Stimulated activated CD4-positive, alpha-beta T cell treated with anti-CD3 and anti-CD28 coated beads, Interleukin-2, amount 100 ng/mL, for 24 hours (primary cell): ENCODE measurements at regions not wholly inside any gene's neighbourhood (a gene's known extent, or its start where the extent isn't known, plus 50 kb on each side); places are given as distances from the start of the nearest gene placed in this dataset.
"Not testable (repeated sequence)": the region's sequence is repeated elsewhere in the genome, so short reads cannot be mapped to it uniquely, and the experiment has no call there.

Source experiments
- DNase-seq, 2 donors: peaks; one replicate each; pipeline ENCODE4 v3.0.0-alpha.2; 2020

GRCh38 chr11:105429096-105429910, 180.6 kb upstream of the GRIA4 start:
- DNase-seq: no peak

GRCh38 chr11:105407101-105407500, 202.8 kb upstream of the GRIA4 start:
- DNase-seq: no peak

GRCh38 chr11:105401269-105401809, 208.5 kb upstream of the GRIA4 start:
- no peak for DNase-seq

DNA sequence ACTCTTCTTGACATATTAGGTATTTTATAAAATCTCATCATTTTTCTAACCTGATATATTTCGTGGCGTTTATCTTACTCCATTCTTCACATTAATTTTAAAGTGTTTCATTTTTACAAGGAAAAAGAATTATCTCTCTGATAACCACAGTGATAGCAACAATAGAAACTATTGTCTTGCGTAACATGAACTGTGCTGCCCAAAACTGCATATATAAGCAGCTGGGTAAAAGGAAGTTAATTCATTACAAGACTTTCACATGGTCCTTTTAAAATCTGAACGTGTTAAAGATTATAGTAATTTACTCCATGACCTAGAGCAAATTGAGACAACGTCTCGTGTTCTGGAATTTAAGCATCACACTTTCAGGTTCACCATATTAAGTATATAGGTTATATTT, 210.4 kb upstream of the GRIA4 start:
- DNase-seq: no peak

DNA sequence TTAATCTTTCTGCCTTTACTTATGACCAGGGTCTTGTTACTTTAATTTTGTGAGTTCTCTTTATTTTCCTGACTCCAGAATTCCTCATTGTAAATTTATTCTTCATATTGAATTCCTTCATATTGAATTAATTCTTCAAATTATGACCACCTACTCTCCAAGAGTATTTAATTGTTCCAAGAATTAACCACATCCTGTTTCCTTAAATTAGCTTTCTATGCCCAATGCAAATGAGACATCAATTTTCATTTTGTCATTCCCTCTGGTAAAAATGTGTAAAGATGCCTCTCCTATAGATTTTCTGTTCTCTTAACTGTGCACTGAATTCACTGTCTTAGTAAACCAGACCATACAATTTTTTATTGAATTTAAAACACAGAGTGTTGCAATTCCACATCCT, 211.2 kb upstream of the GRIA4 start:
- no peak for DNase-seq

DNA sequence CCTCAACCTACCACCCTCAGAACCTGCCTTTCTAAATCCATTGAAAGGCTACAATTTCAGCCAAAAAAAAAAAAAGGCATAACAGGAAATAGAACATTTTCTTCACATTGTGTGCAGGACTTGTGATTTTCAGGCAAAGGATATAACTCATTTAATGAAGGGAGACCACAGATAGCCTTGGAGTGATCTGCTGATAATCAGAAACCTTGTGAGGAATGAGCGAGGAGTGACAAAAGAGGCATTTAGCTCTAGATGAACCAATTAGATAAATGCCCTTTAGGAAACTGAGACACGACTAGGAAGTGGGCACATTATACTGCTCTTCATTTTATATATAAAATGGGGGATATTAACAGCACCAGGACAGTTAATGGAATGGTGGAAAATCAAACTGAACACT, 216.5 kb upstream of the GRIA4 start:
- DNase-seq: no peak

DNA sequence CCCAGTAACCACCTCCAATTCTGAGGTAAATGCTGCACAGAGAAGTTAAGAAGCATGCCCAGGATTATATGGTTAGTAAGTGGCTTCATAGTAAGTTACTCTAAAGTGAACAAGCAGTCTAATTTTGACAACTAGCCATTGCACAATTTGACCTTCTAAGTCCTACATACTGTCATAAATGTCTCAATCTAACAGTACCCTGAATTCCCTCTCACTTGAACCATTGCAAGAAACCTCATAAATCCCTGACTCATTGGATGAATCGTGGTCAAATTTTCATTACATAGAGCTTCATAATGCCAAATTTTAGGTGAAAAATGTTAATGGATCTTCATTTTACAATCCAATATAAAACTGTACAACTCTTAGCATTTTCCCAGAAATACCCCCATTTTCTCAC, 217.3 kb upstream of the GRIA4 start:
- no peak for DNase-seq

GRCh38 chr11:105389952-105390351, 219.9 kb upstream of the GRIA4 start:
- DNase-seq: no peak

DNA sequence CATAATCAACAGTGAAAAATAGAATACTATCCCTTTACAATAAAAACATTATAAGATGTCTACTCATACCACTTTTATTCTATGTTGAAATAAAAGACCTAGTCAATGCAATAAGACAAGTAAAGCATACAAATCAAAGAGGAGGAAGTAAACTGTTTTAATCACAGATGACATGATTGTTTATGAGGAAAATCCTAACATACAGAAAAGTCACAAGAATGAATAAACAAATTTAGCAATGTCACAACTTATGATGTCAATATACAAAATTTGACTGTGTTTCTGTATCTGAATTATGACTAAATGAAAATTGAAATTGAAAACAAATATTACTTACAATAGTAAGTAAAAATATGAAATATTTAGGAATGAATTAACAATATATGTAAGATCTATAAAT, 221.9 kb upstream of the GRIA4 start:
- DNase-seq: no peak

- no peak for DNase-seq
Measured at GRCh38 chr11:105381941-105382340, 227.9 kb upstream of the GRIA4 start.

GRCh38 chr11:105377870-105378269, 232.0 kb upstream of the GRIA4 start:
- no peak for DNase-seq

DNA sequence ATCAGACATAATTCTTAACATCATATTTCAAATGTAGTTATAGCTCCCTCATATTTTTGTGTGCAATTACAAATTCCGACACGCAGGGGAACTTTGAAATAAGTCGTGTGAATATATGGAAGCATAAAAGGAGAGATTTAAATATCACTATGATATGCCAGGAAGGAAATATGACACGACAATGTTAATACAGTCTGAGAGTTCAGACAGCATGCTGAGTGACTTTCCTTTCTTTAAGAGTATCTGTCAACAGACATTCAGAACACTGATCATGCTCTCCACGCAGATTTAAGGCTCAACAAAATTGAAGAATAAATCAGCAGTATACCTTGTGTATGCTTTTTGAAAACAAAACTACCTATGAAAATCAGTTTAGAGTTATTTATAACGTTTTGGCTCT, 232.6 kb upstream of the CARD18 start:
- DNase-seq: no peak

GRCh38 chr11:105371311-105371710, 231.7 kb upstream of the CARD18 start:
- DNase-seq: no peak

- no peak for DNase-seq
Measured at GRCh38 chr11:105368711-105369110, 229.1 kb upstream of the CARD18 start.

DNA sequence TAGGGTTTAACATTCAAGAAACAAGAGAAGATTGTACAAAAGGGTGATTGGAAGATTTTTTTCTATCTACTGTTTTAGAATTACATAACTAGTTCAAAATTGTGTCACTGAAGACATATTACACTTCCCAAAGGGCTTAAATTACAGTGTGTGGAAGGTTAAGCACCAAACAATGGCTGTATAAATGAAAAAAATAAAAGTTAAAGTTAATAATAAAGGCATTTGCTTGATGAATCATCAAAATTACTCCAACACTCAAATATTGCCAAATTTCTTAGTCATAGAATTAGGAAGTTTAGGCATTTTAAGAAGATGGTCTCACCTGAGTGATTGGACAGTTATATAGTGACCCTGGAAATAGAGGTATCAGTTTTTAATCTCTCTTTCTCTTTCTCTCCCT, 227.6 kb upstream of the CARD18 start:
- DNase-seq: no peak

GRCh38 chr11:105361651-105362050, 222.1 kb upstream of the CARD18 start:
- DNase-seq: no peak

- DNase-seq: no peak
Measured at GRCh38 chr11:105357764-105358163, 218.2 kb upstream of the CARD18 start.

- no peak for DNase-seq
Measured at GRCh38 chr11:105357146-105357545, 217.6 kb upstream of the CARD18 start.

DNA sequence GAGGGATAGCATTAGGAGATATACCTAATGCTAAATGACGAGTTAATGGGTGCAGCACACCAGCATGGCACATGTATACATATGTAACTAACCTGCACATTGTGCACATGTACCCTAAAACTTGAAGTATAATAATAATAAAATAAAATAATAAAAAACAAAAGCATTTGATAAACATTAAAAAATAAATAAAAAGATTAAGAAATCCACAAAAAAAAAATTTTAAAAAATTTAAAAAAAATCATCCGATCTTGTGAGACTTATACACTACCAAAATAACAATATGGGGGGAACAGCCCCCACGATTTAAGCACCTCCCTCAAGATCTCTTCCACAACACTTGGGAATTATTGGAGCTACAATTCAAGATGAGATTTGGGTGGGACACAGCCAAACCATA, 210.3 kb upstream of the CARD18 start:
- not testable (repeated sequence) for DNase-seq

GRCh38 chr11:105344938-105345337, 205.4 kb upstream of the CARD18 start:
- no peak for DNase-seq

- DNase-seq: no peak
Measured at GRCh38 chr11:105334025-105334714, 194.6 kb upstream of the CARD18 start.

DNA sequence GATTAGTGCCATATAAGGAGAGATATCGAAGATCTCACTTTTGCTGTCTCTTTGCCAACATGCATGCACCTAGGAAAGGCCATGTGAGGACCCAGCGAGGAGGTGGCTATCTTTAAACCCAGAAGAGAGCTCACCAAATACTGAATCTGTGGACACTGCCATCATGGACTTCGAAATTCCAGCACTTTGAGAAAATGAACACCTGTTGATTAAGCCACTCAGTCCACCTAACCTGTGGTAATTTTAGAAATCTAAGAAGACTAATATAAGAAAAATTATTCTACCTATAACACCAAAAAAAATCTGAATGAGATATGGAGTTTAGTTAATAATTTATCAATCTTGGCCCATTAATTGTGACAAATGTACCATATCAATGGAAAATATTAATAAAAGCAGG, 193.6 kb upstream of the CARD18 start:
- DNase-seq: no peak

DNA sequence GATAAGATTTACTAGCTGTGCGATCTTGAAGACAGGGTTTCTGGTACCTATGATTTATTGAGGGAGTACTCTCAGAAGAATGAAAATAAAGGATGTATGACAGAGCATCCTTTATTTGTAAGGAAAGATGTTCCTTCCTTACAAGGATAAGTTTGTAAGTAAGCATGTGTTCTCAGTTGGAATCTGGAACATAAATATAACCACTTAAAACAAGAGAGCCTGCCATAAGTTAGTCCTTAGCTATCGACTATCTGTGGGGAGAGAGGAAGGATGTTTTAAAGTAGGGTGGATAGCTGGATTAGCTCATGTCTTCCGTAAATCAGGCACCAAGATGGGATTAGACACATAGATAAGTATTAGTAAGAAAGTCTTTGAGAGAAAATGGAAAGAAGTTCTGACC, 192.6 kb upstream of the CARD18 start:
- no peak for DNase-seq

DNA sequence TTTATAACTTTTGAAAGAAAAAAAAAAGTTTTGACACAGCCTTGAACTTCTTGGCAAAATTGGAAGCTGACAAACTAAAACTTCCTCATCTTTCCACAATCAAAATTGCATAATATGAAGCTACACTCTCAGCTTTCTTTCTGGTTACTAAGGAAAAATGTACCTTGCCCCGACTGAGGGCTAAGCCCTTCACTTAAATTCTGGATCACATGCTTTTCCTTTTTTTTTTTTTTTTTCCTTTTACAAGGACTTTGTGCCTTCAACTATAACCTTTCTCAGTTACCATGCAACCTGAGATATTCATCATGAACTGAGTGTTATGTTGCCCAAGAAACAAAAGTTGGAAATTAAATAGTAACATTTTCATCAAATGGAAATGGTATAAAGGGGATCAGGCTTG, 188.5 kb upstream of the CARD18 start:
- DNase-seq: no peak
